ENCODE measurements at regions not wholly inside any gene's neighbourhood (a gene's known extent, or its start where the extent isn't known, plus 50 kb on each side); places are given as distances from the start of the nearest gene placed in this dataset.

DNA sequence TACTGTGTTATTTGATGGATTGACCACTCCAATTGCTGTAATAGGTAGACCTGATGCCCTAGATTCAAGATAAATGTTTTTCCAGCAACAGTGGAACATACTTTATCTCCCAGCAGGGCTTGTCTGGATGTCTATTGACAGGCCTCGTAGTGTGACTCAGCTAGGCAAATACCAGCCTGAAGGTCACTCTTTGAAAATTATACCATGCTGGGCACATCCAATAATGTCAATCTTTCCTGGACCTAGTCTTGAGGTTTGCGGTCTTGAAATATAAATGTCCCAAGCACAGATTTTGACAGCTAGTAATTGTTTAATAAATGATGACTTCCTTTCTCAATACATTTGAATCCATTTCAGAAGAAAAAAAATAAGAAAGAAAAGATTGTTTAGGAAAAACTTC, 1138.0 kb upstream of the TMPRSS15 start:
- TF ChIP-seq CTCF (IDR thresholded peaks at IDR 0.05) (no peak), EP300 (IDR thresholded peaks at IDR 0.05) (no peak), POLR2A (IDR thresholded peaks at IDR 0.05) (no peak)
